ENCODE measurements at regions not wholly inside any gene's neighbourhood (a gene's known extent, or its start where the extent isn't known, plus 50 kb on each side); places are given as distances from the start of the nearest gene placed in this dataset.
"Not testable (repeated sequence)": the region's sequence is repeated elsewhere in the genome, so short reads cannot be mapped to it uniquely, and the experiment has no call there.

GRCh38 chr10:4280461-4281189, 495.6 kb upstream of the KLF6 start:
- no peak for DNase-seq

- DNase-seq, result no peak
These were observed 494.6 kb upstream of the KLF6 start for GRCh38 chr10:4279655-4280054.

GRCh38 chr10:4278186-4278585, 493.2 kb upstream of the KLF6 start:
- DNase-seq, result no peak

- DNase-seq, result no peak
These were observed 491.1 kb upstream of the KLF6 start for GRCh38 chr10:4276151-4276550.

- DNase-seq, result not testable (repeated sequence)
These were observed 489.7 kb upstream of the KLF6 start for GRCh38 chr10:4274671-4275070.

GRCh38 chr10:4271193-4271592, 486.2 kb upstream of the KLF6 start:
- no peak for DNase-seq

- DNase-seq, result no peak
These were observed 485.1 kb upstream of the KLF6 start for GRCh38 chr10:4270116-4270515.

- DNase-seq, result not testable (repeated sequence)
These were observed 483.5 kb upstream of the KLF6 start for GRCh38 chr10:4268490-4268889.

- no peak for DNase-seq
These were observed 482.2 kb upstream of the KLF6 start for GRCh38 chr10:4267086-4267773.

- DNase-seq, result no peak
These were observed 481.5 kb upstream of the KLF6 start for GRCh38 chr10:4266416-4267085.

- no peak for DNase-seq
These were observed 481.0 kb upstream of the KLF6 start for GRCh38 chr10:4265964-4266363.

- no peak for DNase-seq
These were observed 479.3 kb upstream of the KLF6 start for GRCh38 chr10:4264209-4264865.

- no peak for DNase-seq
These were observed 478.6 kb upstream of the KLF6 start for GRCh38 chr10:4263601-4263921.

- no peak for DNase-seq
These were observed 478.0 kb upstream of the KLF6 start for GRCh38 chr10:4262870-4263600.

GRCh38 chr10:4262449-4262848, 477.4 kb upstream of the KLF6 start:
- DNase-seq, result no peak

GRCh38 chr10:4260483-4261124, 475.6 kb upstream of the KLF6 start:
- peak; percentile 5 for DNase-seq

GRCh38 chr10:4257939-4258465, 473.0 kb upstream of the KLF6 start:
- DNase-seq, result no peak

GRCh38 chr10:4256971-4257370, 472.0 kb upstream of the KLF6 start:
- DNase-seq, result no peak

- no peak for DNase-seq
These were observed 470.7 kb upstream of the KLF6 start for GRCh38 chr10:4255751-4256150.

- no peak for DNase-seq
These were observed 469.3 kb upstream of the KLF6 start for GRCh38 chr10:4254101-4254994.

GRCh38 chr10:4252701-4253100, 467.7 kb upstream of the KLF6 start:
- DNase-seq, result no peak

Data from NCI-H446 treated with DMSO at 0.1 percent for 48 hours (cell line).